Liver (tissue), 8 donors: ENCODE measurements at regions not wholly inside any gene's neighbourhood (a gene's known extent, or its start where the extent isn't known, plus 50 kb on each side); places are given as distances from the start of the nearest gene placed in this dataset.

ENCODE experiments used
- DNase-seq: peaks from one replicate; pipeline ENCODE4 v3.0.0-alpha.2; 2017; ENCODE audit warnings: low spot score
- H3K27ac ChIP-seq, 2 donors: one replicate each; pipeline ENCODE4 v1.7.0; 2013; ENCODE audit warnings: inconsistent platforms in 2 of 2, low read length in 2 of 2, control low read depth in 1 of 2, low read depth in 1 of 2, mild to moderate bottlenecking in 1 of 2
- H3K27me3 ChIP-seq, 4 donors: one replicate each; pipeline versions ENCODE4 v1.6.1 to v1.7.0; 2013; ENCODE audit warnings: low read length in 3 of 4, inconsistent platforms in 1 of 4, mild to moderate bottlenecking in 1 of 4, moderate library complexity in 1 of 4; ENCODE audit not compliant: control insufficient read depth in 4 of 4, insufficient read depth in 4 of 4
- H3K36me3 ChIP-seq, 4 donors: one replicate each; pipeline versions ENCODE4 v1.6.1 to v1.7.0; 2013; ENCODE audit warnings: low read length in 3 of 4, mild to moderate bottlenecking in 3 of 4, low read depth in 1 of 4, moderate library complexity in 1 of 4; ENCODE audit not compliant: control insufficient read depth in 4 of 4, insufficient read depth in 3 of 4
- H3K4me1 ChIP-seq, 4 donors: one replicate each; pipeline versions ENCODE4 v1.6.1 to v1.7.0; 2013; ENCODE audit warnings: low read length in 3 of 4, mild to moderate bottlenecking in 3 of 4, moderate library complexity in 1 of 4; ENCODE audit not compliant: control insufficient read depth in 4 of 4, insufficient read depth in 4 of 4
- H3K4me3 ChIP-seq, 3 donors: one replicate each; pipeline versions ENCODE4 v1.6.1 to v1.7.0; 2013; ENCODE audit warnings: low read length in 3 of 3, control low read depth in 1 of 3, low read depth in 1 of 3, mild to moderate bottlenecking in 1 of 3
- H3K9ac ChIP-seq, 2 donors: one replicate each; pipeline ENCODE4 v1.7.0; 2013; ENCODE audit warnings: low read length in 2 of 2, mild to moderate bottlenecking in 2 of 2, moderate library complexity in 2 of 2, control low read depth in 1 of 2, low read depth in 1 of 2
- H3K9me3 ChIP-seq, 4 donors: one replicate each; pipeline versions ENCODE4 v1.6.1 to v1.7.0; 2013; ENCODE audit warnings: low read length in 3 of 4; ENCODE audit not compliant: control insufficient read depth in 4 of 4
- ATF3 ChIP-seq: IDR thresholded peaks from 2 replicates; pipeline ENCODE4 v1.6.1; 2016; ENCODE audit warnings: antibody characterized with exemption
- CTCF ChIP-seq: fragments of 150-350 bp; IDR thresholded peaks from 2 replicates; pipeline ENCODE4 v1.5.1; 2017; ENCODE audit warnings: improper control_type of control experiment, low read depth, low read length; ENCODE audit not compliant: missing input control
- FOXA1 ChIP-seq: IDR thresholded peaks from 2 replicates; pipeline ENCODE4 v1.6.1; 2016; ENCODE audit warnings: antibody characterized with exemption
- FOXA2 ChIP-seq: IDR thresholded peaks from 2 replicates; pipeline ENCODE4 v1.6.1; 2016; ENCODE audit warnings: antibody characterized with exemption
- GABPA ChIP-seq, 2 donors: IDR thresholded peaks in 1 of 2; conservative IDR thresholded peaks in 1 of 2; 2 replicates each; pipeline ENCODE4 v1.6.1; 2016; ENCODE audit warnings: antibody characterized with exemption in 2 of 2, mild to moderate bottlenecking in 1 of 2, moderate library complexity in 1 of 2
- HNF4A ChIP-seq, 2 donors: conservative IDR thresholded peaks; 2 replicates each; pipeline ENCODE4 v1.6.1; 2016; ENCODE audit warnings: antibody characterized with exemption in 2 of 2, mild to moderate bottlenecking in 2 of 2
- NR2F2 ChIP-seq: IDR thresholded peaks from 2 replicates; pipeline ENCODE4 v1.6.1; 2016; ENCODE audit warnings: antibody characterized with exemption
- REST ChIP-seq: IDR thresholded peaks from 2 replicates; pipeline ENCODE4 v1.6.1; 2016; ENCODE audit warnings: antibody characterized with exemption, mild to moderate bottlenecking
- RXRA ChIP-seq, 2 donors: IDR thresholded peaks; 2 replicates each; pipeline ENCODE4 v1.6.1; 2017 to 2018; ENCODE audit warnings: antibody characterized with exemption in 2 of 2, mild to moderate bottlenecking in 1 of 2
- SP1 ChIP-seq: IDR thresholded peaks from 2 replicates; pipeline ENCODE4 v1.6.1; 2018; ENCODE audit warnings: antibody characterized with exemption, mild to moderate bottlenecking
- TAF1 ChIP-seq: conservative IDR thresholded peaks from 2 replicates; pipeline ENCODE4 v1.6.1; 2016; ENCODE audit warnings: antibody characterized with exemption, mild to moderate bottlenecking
- YY1 ChIP-seq: IDR thresholded peaks from 2 replicates; pipeline ENCODE4 v1.6.1; 2016; ENCODE audit warnings: antibody characterized with exemption, mild to moderate bottlenecking
- ZBTB33 ChIP-seq: IDR thresholded peaks from 2 replicates; pipeline ENCODE4 v1.6.1; 2016; ENCODE audit warnings: antibody characterized with exemption
- WGBS: extraction: QIAGEN DNeasy Blood & Tissue Kit; methylation state at CpG from one replicate; pipeline ENCODE4 v1.1.7; 2013; 5-methylcytosine and 5-hydroxymethylcytosine counted together
- donor health status: healthy.
- donor health status: healthy.
- donor health status: healthy.
- donor health status: healthy.
- donor health status: healthy.

- H3K36me3 ChIP-seq: no peaks in the 10 kb centered on the region
Measured at GRCh38 chr20:11702721-11703518, 214.8 kb upstream of the BTBD3 start.

More at GRCh38 chr20:11702721-11703518, 214.8 kb upstream of the BTBD3 start:
- WGBS: 88% methylated on average over 2 of the region's 2 CpGs
- no peak overlapping the region for H3K27ac ChIP-seq
- no peaks in the 10 kb centered on the region for H3K9me3 ChIP-seq
- no peak overlapping the region for H3K9ac ChIP-seq
- no peak overlapping the region for H3K4me3 ChIP-seq
- TF ChIP-seq ZBTB33 (no peak), YY1 (no peak), REST (no peak), GABPA (IDR thresholded peaks at IDR 0.05 in 1 of 2, conservative IDR thresholded peaks at IDR 0.05 in 1 of 2) (no peak), NR2F2 (no peak), TAF1 (no peak), FOXA2 (no peak), ATF3 (no peak), CTCF (no peak), HNF4A (conservative IDR thresholded peaks at IDR 0.05) (no peak), SP1 (no peak), FOXA1 (no peak), RXRA (IDR thresholded peaks at IDR 0.05) (no peak)
- no peaks in the 10 kb centered on the region for H3K4me1 ChIP-seq
- no peaks in the 10 kb centered on the region for H3K27me3 ChIP-seq
- no peak for DNase-seq
